GM12873 (cell line): ENCODE measurements at regions not wholly inside any gene's neighbourhood (a gene's known extent, or its start where the extent isn't known, plus 50 kb on each side); places are given as distances from the start of the nearest gene placed in this dataset.

Source experiments
- CTCF ChIP-seq: IDR thresholded peaks from 2 replicates; pipeline ENCODE4 v1.5.1; 2012; ENCODE audit warnings: low read depth, mild to moderate bottlenecking, moderate library complexity, low read length, control low read depth; ENCODE audit not compliant: insufficient read depth; ENCODE audit errors: missing control alignments

GRCh38 chr16:13307851-13308250 is 406.5 kb downstream of the SHISA9 start:
- TF ChIP-seq CTCF = no peak

- TF ChIP-seq CTCF = no peak
These were observed 410.7 kb downstream of the SHISA9 start for GRCh38 chr16:13312063-13312462.

- TF ChIP-seq CTCF = no peak
These were observed 412.0 kb downstream of the SHISA9 start for GRCh38 chr16:13313351-13313750.

GRCh38 chr16:13314633-13315032 is 413.2 kb downstream of the SHISA9 start:
- TF ChIP-seq CTCF = no peak

GRCh38 chr16:13315642-13316427 is 414.4 kb downstream of the SHISA9 start:
- no peak for TF ChIP-seq CTCF

GRCh38 chr16:13322336-13322735 is 420.9 kb downstream of the SHISA9 start:
- TF ChIP-seq CTCF = no peak

- no peak for TF ChIP-seq CTCF
These were observed 423.5 kb downstream of the SHISA9 start for GRCh38 chr16:13324851-13325250.
